ENCODE measurements at regions not wholly inside any gene's neighbourhood (a gene's known extent, or its start where the extent isn't known, plus 50 kb on each side); places are given as distances from the start of the nearest gene placed in this dataset.
"Not testable (repeated sequence)": the region's sequence is repeated elsewhere in the genome, so short reads cannot be mapped to it uniquely, and the experiment has no call there.

- H3K36me3 ChIP-seq (replicated peaks in 1 of 2; ENCODE audit: control insufficient read depth in 1 of 2, insufficient read depth in 2 of 2, low read length in 2 of 2); H3K4me1 ChIP-seq (ENCODE audit: insufficient read depth, low read length); POLR2A ChIA-PET; H2AFZ ChIP-seq (ENCODE audit: low read length); intact Hi-C loops (cut with micrococcal nuclease; ENCODE audit: unreplicated experiment); in situ Hi-C loops (cut with HindIII; ENCODE audit: extremely low pct_ligation_motif_present, low pct_unique_long_range_greater_than_20kb); H3K4me3 ChIP-seq (replicated peaks in 1 of 3; ENCODE audit: insufficient read depth in 1 of 3, low read depth in 2 of 3, low read length in 3 of 3); H3K9me3 ChIP-seq (ENCODE audit: low read length); H3K9ac ChIP-seq (ENCODE audit: insufficient read depth, low read depth, low read length); H3K27ac ChIP-seq (ENCODE audit: extremely low read length, insufficient read depth, low read length); H3K79me2 ChIP-seq (ENCODE audit: insufficient read depth, low read length); CTCF ChIA-PET (ENCODE audit: low intra/inter-chr PET ratio, low total read pairs); ATAC-seq; H3K4me2 ChIP-seq (ENCODE audit: low read depth, low read length); H3K27me3 ChIP-seq (ENCODE audit: control insufficient read depth in 1 of 2, insufficient read depth in 2 of 2, low read length in 2 of 2); BruUV-seq (replicated peaks); H4K20me1 ChIP-seq (ENCODE audit: insufficient read depth, low read length); FAIRE-seq; DNase-seq (ENCODE audit: low spot score): not testable (repeated sequence)
These were observed 201.0 kb downstream of the POTED start for GRCh38 chr21:13810559-13810958.

DNA sequence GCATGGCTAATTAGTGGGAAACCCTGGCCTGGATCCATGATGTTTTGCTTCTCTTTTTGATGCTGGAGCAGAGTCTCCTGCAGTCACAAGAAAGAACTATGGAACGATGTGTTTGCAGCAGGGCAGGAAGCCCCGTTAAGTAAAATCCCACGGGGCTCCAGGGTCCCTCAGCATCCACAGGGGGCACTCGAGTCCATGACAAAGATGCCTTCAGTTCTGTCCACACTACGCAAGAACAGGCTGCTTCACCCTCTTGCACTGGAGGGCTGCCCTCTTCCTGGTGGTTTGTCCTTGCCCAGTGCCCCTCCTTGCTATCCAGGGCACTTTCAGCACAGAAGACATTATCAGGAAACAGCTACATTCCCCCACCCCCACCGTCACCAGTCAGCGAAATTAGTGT lies 196.9 kb downstream of the POTED start:
- DNase-seq (ENCODE audit: low spot score); intact Hi-C loops (cut with micrococcal nuclease; ENCODE audit: unreplicated experiment); H3K4me1 ChIP-seq (ENCODE audit: insufficient read depth, low read length); H3K27ac ChIP-seq (ENCODE audit: extremely low read length, insufficient read depth, low read length); H3K36me3 ChIP-seq (replicated peaks in 1 of 2; ENCODE audit: control insufficient read depth in 1 of 2, insufficient read depth in 2 of 2, low read length in 2 of 2); H3K4me2 ChIP-seq (ENCODE audit: low read depth, low read length); in situ Hi-C loops (cut with HindIII; ENCODE audit: extremely low pct_ligation_motif_present, low pct_unique_long_range_greater_than_20kb); BruUV-seq (replicated peaks); H3K27me3 ChIP-seq (ENCODE audit: control insufficient read depth in 1 of 2, insufficient read depth in 2 of 2, low read length in 2 of 2); CTCF ChIA-PET (ENCODE audit: low intra/inter-chr PET ratio, low total read pairs); H3K79me2 ChIP-seq (ENCODE audit: insufficient read depth, low read length); H3K9me3 ChIP-seq (ENCODE audit: low read length); H2AFZ ChIP-seq (ENCODE audit: low read length); H4K20me1 ChIP-seq (ENCODE audit: insufficient read depth, low read length); H3K9ac ChIP-seq (ENCODE audit: insufficient read depth, low read depth, low read length); FAIRE-seq; POLR2A ChIA-PET; H3K4me3 ChIP-seq (replicated peaks in 1 of 3; ENCODE audit: insufficient read depth in 1 of 3, low read depth in 2 of 3, low read length in 3 of 3): not testable (repeated sequence)
- peak; percentile 35; the same call in 1 of the 3 replicates for ATAC-seq
- 0% methylated on average over 1 of the region's 7 CpGs for WGBS (ENCODE audit: low lambda C conversion rate)

DNA sequence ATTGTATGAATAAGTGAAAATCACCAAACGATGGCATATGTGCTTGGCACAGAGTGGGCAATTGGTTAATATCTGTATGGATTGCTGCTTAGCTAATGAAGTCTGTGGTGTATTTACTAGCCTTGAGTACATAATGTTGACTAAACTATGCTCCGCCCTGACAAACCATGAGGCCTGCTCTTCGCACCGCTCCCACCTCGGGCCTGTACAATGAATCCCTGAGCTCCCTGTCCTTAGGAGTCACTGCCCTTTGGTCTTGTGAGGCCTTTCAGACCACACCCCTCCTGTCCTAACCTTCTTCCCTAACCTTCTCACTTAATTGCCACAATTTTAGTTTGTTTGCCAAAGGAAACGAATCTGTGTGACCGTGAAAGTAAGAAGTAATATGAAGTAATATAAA lies 193.2 kb downstream of the POTED start:
- H3K36me3 ChIP-seq (replicated peaks in 1 of 2; ENCODE audit: control insufficient read depth in 1 of 2, insufficient read depth in 2 of 2, low read length in 2 of 2); POLR2A ChIA-PET; FAIRE-seq: not testable (repeated sequence)

More for the DNA sequence above, 193.2 kb downstream of the POTED start:
- intact Hi-C loops (cut with micrococcal nuclease; ENCODE audit: unreplicated experiment); ATAC-seq; H3K27me3 ChIP-seq (ENCODE audit: control insufficient read depth in 1 of 2, insufficient read depth in 2 of 2, low read length in 2 of 2); H3K4me1 ChIP-seq (ENCODE audit: insufficient read depth, low read length); H3K79me2 ChIP-seq (ENCODE audit: insufficient read depth, low read length); DNase-seq (ENCODE audit: low spot score); H2AFZ ChIP-seq (ENCODE audit: low read length); CTCF ChIA-PET (ENCODE audit: low intra/inter-chr PET ratio, low total read pairs); BruUV-seq (replicated peaks); in situ Hi-C loops (cut with HindIII; ENCODE audit: extremely low pct_ligation_motif_present, low pct_unique_long_range_greater_than_20kb); H3K27ac ChIP-seq (ENCODE audit: extremely low read length, insufficient read depth, low read length); H3K9ac ChIP-seq (ENCODE audit: insufficient read depth, low read depth, low read length); H3K4me2 ChIP-seq (ENCODE audit: low read depth, low read length); H3K4me3 ChIP-seq (replicated peaks in 1 of 3; ENCODE audit: insufficient read depth in 1 of 3, low read depth in 2 of 3, low read length in 3 of 3); H4K20me1 ChIP-seq (ENCODE audit: insufficient read depth, low read length); H3K9me3 ChIP-seq (ENCODE audit: low read length): not testable (repeated sequence)
- 2% methylated on average over 5 of the region's 7 CpGs for WGBS (ENCODE audit: low lambda C conversion rate)

Small RNA genes lying in the stretch of these regions (small RNA-seq; reads per million reads assigned to genes)
- gene RNU6-954P (ENCODE audit: insufficient read depth in 2 of 3, insufficient read length in 3 of 3, low read depth in 2 of 3, low replicate concordance in 1 of 3) (0 reads per million in 3 experiments), gene ZNF114P1 (ENCODE audit: insufficient read depth in 2 of 3, insufficient read length in 3 of 3, low read depth in 2 of 3, low replicate concordance in 1 of 3) (0 reads per million in 3 experiments)
